ENCODE measurements at regions not wholly inside any gene's neighbourhood (a gene's known extent, or its start where the extent isn't known, plus 50 kb on each side); places are given as distances from the start of the nearest gene placed in this dataset.

- TF ChIP-seq FOXP2 (optimal IDR thresholded peaks at IDR 0.05; ENCODE audit: borderline replicate concordance, extremely low read depth, extremely low read length, insufficient read depth) (no peak), REST (IDR thresholded peaks at IDR 0.05; ENCODE audit: insufficient read depth in 1 of 2, low read depth in 2 of 2, low read length in 2 of 2) (no peak), SIN3A (IDR thresholded peaks at IDR 0.05; ENCODE audit: borderline replicate concordance, insufficient read depth, low read length) (no peak), TAF1 (IDR thresholded peaks at IDR 0.05; ENCODE audit: borderline replicate concordance, insufficient read depth, low read length) (no peak), POLR2AphosphoS5 (IDR thresholded peaks at IDR 0.05; ENCODE audit: low read depth, low read length) (no peak)
Observed at GRCh38 chr14:82897469-82898308, 1364.0 kb upstream of the SEL1L start.

DNA sequence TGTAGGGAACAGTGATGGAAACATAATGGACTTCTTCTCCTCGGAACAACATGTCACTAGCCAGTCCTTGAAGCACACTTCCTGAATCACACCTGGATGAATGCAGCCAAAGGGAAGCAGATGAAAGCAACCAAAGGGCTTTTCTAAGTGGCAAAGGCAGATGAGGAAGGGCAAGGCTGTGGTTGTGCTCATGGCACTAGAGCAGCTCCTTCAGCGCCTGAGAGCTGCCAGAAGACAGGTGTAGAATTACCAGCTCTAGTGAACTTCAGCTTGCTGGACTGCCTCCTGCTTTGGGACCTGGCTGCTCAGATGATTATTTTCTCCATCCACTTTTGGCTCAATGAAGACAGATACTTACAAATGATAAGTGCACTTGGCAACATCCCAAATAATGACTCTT is 1372.1 kb upstream of the SEL1L start:
- TF ChIP-seq POLR2AphosphoS5 (IDR thresholded peaks at IDR 0.05; ENCODE audit: low read depth, low read length), result no peak
- no peak for TF ChIP-seq REST (IDR thresholded peaks at IDR 0.05; ENCODE audit: insufficient read depth in 1 of 2, low read depth in 2 of 2, low read length in 2 of 2)
- TF ChIP-seq FOXP2 (optimal IDR thresholded peaks at IDR 0.05; ENCODE audit: borderline replicate concordance, extremely low read depth, extremely low read length, insufficient read depth), result no peak
- TF ChIP-seq TAF1 (IDR thresholded peaks at IDR 0.05; ENCODE audit: borderline replicate concordance, insufficient read depth, low read length), result no peak
- no peak for TF ChIP-seq SIN3A (IDR thresholded peaks at IDR 0.05; ENCODE audit: borderline replicate concordance, insufficient read depth, low read length)

DNA sequence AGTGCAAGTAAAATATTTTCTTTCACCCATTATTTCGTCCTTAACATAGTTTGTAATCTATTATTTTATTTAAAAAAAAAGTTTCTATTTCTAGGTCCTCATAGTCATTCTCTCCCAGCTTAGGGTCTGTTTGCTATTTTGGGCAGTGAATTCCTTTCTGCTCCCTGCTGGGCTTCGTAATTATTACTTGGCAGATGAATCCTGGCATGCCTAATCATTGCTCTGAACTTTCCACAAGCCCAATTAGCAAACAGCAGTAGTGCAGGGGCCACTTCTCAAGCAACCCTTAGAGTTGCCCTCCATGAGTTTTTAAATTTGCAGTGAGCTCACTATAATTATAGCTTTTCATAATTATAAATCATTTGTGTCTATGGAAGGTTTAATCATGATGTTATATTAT is 1378.3 kb upstream of the SEL1L start:
- TF ChIP-seq TAF1 (IDR thresholded peaks at IDR 0.05; ENCODE audit: borderline replicate concordance, insufficient read depth, low read length), result no peak
- no peak for TF ChIP-seq REST (IDR thresholded peaks at IDR 0.05; ENCODE audit: insufficient read depth in 1 of 2, low read depth in 2 of 2, low read length in 2 of 2)
- no peak for TF ChIP-seq FOXP2 (optimal IDR thresholded peaks at IDR 0.05; ENCODE audit: borderline replicate concordance, extremely low read depth, extremely low read length, insufficient read depth)
- TF ChIP-seq SIN3A (IDR thresholded peaks at IDR 0.05; ENCODE audit: borderline replicate concordance, insufficient read depth, low read length), result no peak
- TF ChIP-seq POLR2AphosphoS5 (IDR thresholded peaks at IDR 0.05; ENCODE audit: low read depth, low read length), result no peak

GRCh38 chr14:82913396-82913795 is 1379.7 kb upstream of the SEL1L start:
- no peak for TF ChIP-seq REST (IDR thresholded peaks at IDR 0.05; ENCODE audit: insufficient read depth in 1 of 2, low read depth in 2 of 2, low read length in 2 of 2)
- TF ChIP-seq SIN3A (IDR thresholded peaks at IDR 0.05; ENCODE audit: borderline replicate concordance, insufficient read depth, low read length), result no peak
- no peak for TF ChIP-seq TAF1 (IDR thresholded peaks at IDR 0.05; ENCODE audit: borderline replicate concordance, insufficient read depth, low read length)
- TF ChIP-seq POLR2AphosphoS5 (IDR thresholded peaks at IDR 0.05; ENCODE audit: low read depth, low read length), result no peak
- no peak for TF ChIP-seq FOXP2 (optimal IDR thresholded peaks at IDR 0.05; ENCODE audit: borderline replicate concordance, extremely low read depth, extremely low read length, insufficient read depth)
